ENCODE measurements at regions not wholly inside any gene's neighbourhood (a gene's known extent, or its start where the extent isn't known, plus 50 kb on each side); places are given as distances from the start of the nearest gene placed in this dataset.

- Histone ChIP-seq H3K27ac (no peak overlapping the region), H3K4me2 (no peak overlapping the region)
Measured at GRCh38 chr2:57180042-57180567, 866.5 kb upstream of the VRK2 start.

GRCh38 chr2:57180678-57181077 lies 865.9 kb upstream of the VRK2 start:
- no peak overlapping the region for H3K27ac ChIP-seq
- H2AFZ ChIP-seq: no peak overlapping the region
- no peak for DNase-seq (ENCODE audit: low spot score)
- H4K20me1 ChIP-seq (ENCODE audit: insufficient read depth, poor library complexity, severe bottlenecking): no peaks in the 10 kb centered on the region
- H3K36me3 ChIP-seq (replicated peaks; ENCODE audit: insufficient read depth, low read depth): no peaks in the 10 kb centered on the region
- H3K4me3 ChIP-seq: no peak overlapping the region
- no peaks in the 10 kb centered on the region for H3K9me2 ChIP-seq (replicated peaks; ENCODE audit: insufficient read depth)
- no peak overlapping the region for H3K4me2 ChIP-seq
- no peaks in the 10 kb centered on the region for H3K27me3 ChIP-seq
- H3K9me3 ChIP-seq (ENCODE audit: low read depth): no peaks in the 10 kb centered on the region
- TF ChIP-seq CTCF (IDR thresholded peaks at IDR 0.05; ENCODE audit: poor library complexity) (no peak), EZH2 (IDR thresholded peaks at IDR 0.05; ENCODE audit: borderline replicate concordance) (no peak), EZH2phosphoT487 (IDR thresholded peaks at IDR 0.05; ENCODE audit: low read depth, severe bottlenecking, unreplicated experiment) (no peak)
- H3K4me1 ChIP-seq (ENCODE audit: insufficient read depth): no peaks in the 10 kb centered on the region
- H3K79me2 ChIP-seq: no peaks in the 10 kb centered on the region

More at GRCh38 chr2:57180042-57180567, 866.5 kb upstream of the VRK2 start:
- Histone ChIP-seq H3K79me2 (no peaks in the 10 kb centered on the region), H3K4me3 (no peak overlapping the region), H2AFZ (no peak overlapping the region), H3K9me3 (ENCODE audit: low read depth) (no peaks in the 10 kb centered on the region), H3K4me1 (ENCODE audit: insufficient read depth) (no peaks in the 10 kb centered on the region), H3K9me2 (replicated peaks; ENCODE audit: insufficient read depth) (no peaks in the 10 kb centered on the region), H3K36me3 (replicated peaks; ENCODE audit: insufficient read depth, low read depth) (no peaks in the 10 kb centered on the region), H3K27me3 (no peaks in the 10 kb centered on the region), H4K20me1 (ENCODE audit: insufficient read depth, poor library complexity, severe bottlenecking) (no peaks in the 10 kb centered on the region)
- DNase-seq (ENCODE audit: low spot score): no peak
- 80% methylated on average over 4 of the region's 4 CpGs for WGBS (ENCODE audit: low lambda C conversion rate, missing lambda C conversion rate)
- TF ChIP-seq EZH2phosphoT487 (IDR thresholded peaks at IDR 0.05; ENCODE audit: low read depth, severe bottlenecking, unreplicated experiment): no peak

GRCh38 chr2:57181315-57182038 lies 865.1 kb upstream of the VRK2 start:
- 64% methylated on average over 1 of the region's 1 CpG for WGBS (ENCODE audit: low lambda C conversion rate, missing lambda C conversion rate)
- Histone ChIP-seq H3K27me3 (no peaks in the 10 kb centered on the region), H3K9me3 (ENCODE audit: low read depth) (no peaks in the 10 kb centered on the region), H2AFZ (no peak overlapping the region), H3K4me1 (ENCODE audit: insufficient read depth) (no peaks in the 10 kb centered on the region), H3K9me2 (replicated peaks; ENCODE audit: insufficient read depth) (no peaks in the 10 kb centered on the region), H3K27ac (no peak overlapping the region), H3K4me2 (no peak overlapping the region), H3K4me3 (no peak overlapping the region), H4K20me1 (ENCODE audit: insufficient read depth, poor library complexity, severe bottlenecking) (no peaks in the 10 kb centered on the region), H3K79me2 (no peaks in the 10 kb centered on the region), H3K36me3 (replicated peaks; ENCODE audit: insufficient read depth, low read depth) (no peaks in the 10 kb centered on the region)
- no peak for DNase-seq (ENCODE audit: low spot score)
- TF ChIP-seq EZH2 (IDR thresholded peaks at IDR 0.05; ENCODE audit: borderline replicate concordance): no peak
- no peak for TF ChIP-seq CTCF (IDR thresholded peaks at IDR 0.05; ENCODE audit: poor library complexity)
- TF ChIP-seq EZH2phosphoT487 (IDR thresholded peaks at IDR 0.05; ENCODE audit: low read depth, severe bottlenecking, unreplicated experiment): no peak

GRCh38 chr2:57182916-57183315 lies 863.7 kb upstream of the VRK2 start:
- H3K4me2 ChIP-seq: no peak overlapping the region
- no peak for DNase-seq (ENCODE audit: low spot score)
- no peaks in the 10 kb centered on the region for H4K20me1 ChIP-seq (ENCODE audit: insufficient read depth, poor library complexity, severe bottlenecking)

More at GRCh38 chr2:57182916-57183315, 863.7 kb upstream of the VRK2 start:
- Histone ChIP-seq H2AFZ (no peak overlapping the region), H3K9me2 (replicated peaks; ENCODE audit: insufficient read depth) (no peaks in the 10 kb centered on the region), H3K27ac (no peak overlapping the region), H3K27me3 (no peaks in the 10 kb centered on the region), H3K9me3 (ENCODE audit: low read depth) (no peaks in the 10 kb centered on the region), H3K36me3 (replicated peaks; ENCODE audit: insufficient read depth, low read depth) (no peaks in the 10 kb centered on the region), H3K79me2 (no peaks in the 10 kb centered on the region), H3K4me3 (no peak overlapping the region), H3K4me1 (ENCODE audit: insufficient read depth) (no peaks in the 10 kb centered on the region)
- no peak for TF ChIP-seq CTCF (IDR thresholded peaks at IDR 0.05; ENCODE audit: poor library complexity)
- TF ChIP-seq EZH2phosphoT487 (IDR thresholded peaks at IDR 0.05; ENCODE audit: low read depth, severe bottlenecking, unreplicated experiment): no peak
- TF ChIP-seq EZH2 (IDR thresholded peaks at IDR 0.05; ENCODE audit: borderline replicate concordance): no peak

Measured in hepatocyte (in vitro differentiated cells).